Stimulated activated CD8-positive, alpha-beta memory T cell treated with anti-CD3 and anti-CD28 coated beads, Interleukin-2, amount 100 ng/mL, for 1 hour (primary cell): ENCODE measurements at regions not wholly inside any gene's neighbourhood (a gene's known extent, or its start where the extent isn't known, plus 50 kb on each side); places are given as distances from the start of the nearest gene placed in this dataset.

ENCODE experiments used
- DNase-seq, 2 donors: peaks; one replicate each; pipeline ENCODE4 v3.0.0-alpha.2; 2020; ENCODE audit warnings: low read depth in 2 of 2

DNA sequence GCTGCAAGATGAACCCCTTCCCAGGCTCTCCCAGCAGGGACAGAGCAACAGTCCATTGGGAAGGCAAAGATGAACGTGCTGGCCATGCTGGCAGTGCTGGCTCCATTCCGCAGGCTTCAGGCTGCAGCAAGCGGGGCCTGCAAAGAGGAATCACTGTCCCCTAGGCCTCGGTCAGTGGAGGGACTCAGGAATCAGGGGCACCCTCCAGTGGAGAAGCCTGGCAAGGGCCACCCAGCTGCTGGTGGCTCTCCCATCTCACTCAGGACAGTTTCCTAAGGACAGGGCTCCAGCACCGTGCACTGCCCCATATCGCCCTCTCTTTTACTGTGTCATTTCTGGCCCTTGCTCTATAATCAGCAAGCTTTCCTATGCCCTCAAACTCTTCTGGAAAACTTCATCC, 498.6 kb downstream of the EFNB2 start:
- no peak for DNase-seq

DNA sequence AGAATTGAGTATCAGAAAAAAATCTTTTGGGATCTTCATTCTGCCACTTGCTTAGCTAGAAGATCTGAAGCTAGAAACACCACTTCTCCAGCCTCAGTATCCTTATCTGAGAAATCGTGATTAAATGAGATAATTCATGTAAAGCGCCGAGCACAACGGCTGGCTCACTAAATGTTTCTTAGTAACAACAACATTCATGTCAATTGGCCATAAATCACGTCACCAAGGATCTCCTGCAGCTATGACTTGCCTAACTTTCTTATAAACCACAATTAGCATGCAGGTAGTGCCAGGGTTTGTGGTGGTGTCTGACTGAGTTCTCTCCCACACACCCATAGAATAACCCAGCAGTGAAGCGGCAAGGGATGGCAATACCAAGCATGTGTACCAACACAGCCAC, 501.3 kb downstream of the EFNB2 start:
- DNase-seq, result no peak

DNA sequence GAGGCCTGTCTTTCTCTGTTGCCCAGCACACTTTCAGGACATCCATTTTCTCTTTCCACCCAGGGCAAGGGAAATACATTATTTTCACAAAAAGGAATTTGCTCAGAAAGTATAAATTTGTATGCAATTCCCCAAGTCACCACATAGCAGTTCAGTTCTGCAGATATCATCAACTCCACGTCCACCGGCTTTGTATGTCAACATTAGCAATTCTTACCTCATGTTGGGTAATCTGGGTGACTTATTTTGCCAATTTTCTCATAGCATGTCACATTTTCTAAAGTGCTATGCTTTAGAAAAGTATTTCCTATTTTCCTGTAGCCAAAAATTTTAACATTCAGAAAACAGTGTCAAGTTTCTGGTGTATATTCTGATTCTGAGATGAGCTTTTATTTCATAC, 501.8 kb downstream of the EFNB2 start:
- DNase-seq, result no peak

DNA sequence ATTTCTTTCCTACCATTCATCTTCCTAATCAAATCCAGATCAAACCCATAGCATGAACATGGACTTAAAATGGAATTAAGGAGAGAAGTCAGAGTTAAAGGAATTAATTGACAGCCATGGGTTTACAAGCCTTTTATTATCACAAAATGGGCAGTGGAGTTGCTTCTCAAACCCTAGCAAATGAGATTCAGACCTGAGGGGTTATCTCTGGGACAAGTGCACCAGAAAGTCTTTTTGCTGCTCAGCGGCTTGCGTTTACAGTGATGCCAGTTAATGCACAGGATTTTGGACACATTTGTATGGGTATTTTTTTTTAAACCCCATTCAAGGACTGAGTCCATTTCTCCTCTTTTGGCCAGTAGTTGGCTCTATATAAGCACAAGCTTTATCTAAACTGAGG, 503.0 kb downstream of the EFNB2 start:
- no peak for DNase-seq

DNA sequence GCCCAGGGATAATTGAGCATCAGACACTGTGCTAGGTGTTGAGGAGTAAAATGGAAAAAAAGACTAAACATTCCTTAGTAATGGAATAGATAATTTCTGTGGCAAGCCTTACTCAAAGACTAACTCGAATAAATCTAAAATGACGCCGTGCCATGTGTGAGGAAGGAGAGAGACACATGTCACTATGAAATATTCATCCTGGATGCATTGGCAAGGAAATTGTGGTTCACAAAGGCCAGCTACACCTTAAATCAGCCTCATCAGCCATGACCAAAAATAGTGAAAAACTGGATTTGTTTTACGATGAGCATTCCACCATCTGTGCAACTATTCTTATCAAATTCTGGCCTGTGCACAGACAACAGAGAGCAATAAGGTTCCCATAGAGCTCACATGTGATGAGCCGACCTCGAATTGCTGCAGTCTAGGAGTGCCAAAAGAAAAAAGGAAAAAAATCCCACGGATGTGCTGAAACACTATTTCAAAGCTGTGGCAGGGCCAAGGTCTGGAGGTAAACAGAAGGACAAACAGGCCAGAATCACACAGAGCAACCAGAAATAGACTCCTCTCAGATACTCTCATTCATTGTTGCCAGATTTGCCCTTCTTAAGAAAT, 505.7 kb downstream of the EFNB2 start:
- no peak for DNase-seq

DNA sequence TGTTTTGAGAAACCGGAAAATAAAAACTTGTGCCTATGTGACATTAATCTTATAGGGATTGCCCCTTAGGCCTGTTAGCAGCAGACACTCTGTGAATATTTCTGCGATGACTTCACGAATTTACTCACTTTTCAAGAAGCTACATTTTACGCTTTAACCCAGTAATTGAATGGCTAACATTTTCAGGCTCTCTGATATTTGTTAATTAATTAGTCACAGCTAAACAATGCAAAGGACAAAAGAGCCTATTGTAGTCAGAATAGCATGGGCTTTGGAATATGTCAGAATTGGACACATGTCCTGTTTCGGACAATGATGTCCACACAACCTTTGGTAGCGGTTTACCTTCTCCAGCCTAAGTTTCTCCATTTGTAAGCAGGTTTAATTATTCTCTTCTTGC, 506.6 kb downstream of the EFNB2 start:
- DNase-seq, result no peak

DNA sequence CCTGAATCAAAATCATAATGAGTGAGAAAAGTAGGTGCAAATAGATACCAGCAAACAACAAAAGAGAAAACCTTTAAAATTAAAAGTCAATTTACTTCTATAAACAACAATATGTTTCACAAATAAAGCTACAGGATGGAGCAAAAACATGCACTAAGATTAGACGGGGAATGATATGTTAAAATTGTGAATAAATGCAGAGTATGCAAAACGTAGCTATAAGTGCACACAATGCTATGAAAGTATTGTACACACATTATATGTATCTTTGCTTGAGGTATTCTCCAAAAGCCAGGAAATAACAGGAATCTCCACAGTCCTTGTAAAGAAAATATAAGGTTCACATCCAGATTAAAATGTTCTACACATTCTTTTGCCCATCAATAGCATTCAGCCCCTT, 523.9 kb downstream of the EFNB2 start:
- no peak for DNase-seq

DNA sequence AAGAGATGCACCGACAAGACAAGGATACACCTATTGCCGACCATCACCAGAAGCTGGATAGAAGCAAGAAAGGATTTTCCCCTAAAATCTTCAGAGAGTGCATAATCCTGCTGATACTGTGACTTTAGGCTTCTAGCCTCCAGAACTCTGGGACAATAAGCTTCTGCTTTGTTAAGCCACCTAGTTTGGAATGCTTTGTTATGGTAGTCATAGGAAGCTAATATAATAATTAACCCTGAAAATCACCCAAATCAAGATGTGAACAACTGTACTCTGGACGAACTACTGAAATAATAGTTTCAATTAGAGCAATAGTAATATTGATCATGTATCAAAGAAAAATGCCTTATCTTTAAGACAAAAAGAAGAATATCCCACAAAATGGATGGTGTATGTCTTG, 524.6 kb downstream of the EFNB2 start:
- no peak for DNase-seq

DNA sequence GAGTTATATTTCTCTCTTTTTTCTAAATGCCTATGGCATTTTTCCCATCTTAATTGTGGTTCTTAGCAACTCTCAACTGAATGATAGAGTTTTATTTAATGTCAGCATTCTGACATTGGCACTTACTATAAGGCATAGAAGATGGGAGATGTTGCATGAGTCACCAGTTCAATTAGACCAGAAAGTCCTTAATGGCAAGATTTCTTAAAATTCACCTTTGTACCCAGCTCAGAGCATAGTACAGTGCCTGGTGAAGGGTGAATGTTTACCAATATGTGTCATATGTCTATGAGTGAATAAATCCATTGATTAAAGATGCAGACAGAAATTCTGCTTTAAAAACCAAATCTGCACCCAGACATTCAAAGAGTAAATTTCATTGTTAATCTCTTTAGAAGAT, 526.9 kb downstream of the EFNB2 start:
- no peak for DNase-seq

DNA sequence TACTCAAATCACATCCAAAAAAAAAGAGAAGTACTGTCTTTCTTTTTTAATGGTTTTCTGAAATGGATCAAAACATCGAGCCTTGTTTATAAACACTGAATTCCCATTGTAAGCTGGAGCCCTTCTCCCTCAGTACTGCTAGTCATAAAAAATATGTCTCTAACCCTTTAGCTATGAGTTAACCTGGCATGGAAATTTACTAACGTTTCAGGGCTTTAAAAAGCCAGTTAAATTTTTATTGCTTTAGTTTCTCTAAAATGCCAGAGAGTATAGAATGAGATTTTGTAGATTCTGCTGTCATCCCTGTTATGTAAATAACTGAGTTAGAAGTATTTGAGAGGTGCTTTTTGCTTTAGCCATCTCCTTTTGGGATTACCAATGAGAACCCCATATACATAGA, 528.3 kb downstream of the EFNB2 start:
- DNase-seq, result no peak

DNA sequence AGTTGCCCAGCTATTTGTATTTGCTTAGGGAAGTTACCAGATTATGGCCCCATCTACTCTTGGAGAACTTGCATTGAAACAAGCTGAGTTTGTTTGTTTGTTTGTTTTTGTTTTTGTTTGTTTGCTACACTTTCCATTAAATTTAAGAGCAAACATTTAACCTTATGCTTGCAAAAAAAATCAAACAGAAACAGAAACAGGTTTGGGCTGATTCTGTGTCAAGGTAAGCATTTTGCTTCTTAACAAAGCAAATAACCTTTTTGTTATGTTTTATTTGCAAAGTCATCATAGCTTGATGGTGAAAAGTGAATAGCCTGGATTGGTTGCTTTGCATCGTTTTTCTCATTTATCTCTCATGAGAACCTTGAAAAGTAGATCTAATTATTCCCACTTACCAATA, 531.8 kb downstream of the EFNB2 start:
- DNase-seq, result no peak

DNA sequence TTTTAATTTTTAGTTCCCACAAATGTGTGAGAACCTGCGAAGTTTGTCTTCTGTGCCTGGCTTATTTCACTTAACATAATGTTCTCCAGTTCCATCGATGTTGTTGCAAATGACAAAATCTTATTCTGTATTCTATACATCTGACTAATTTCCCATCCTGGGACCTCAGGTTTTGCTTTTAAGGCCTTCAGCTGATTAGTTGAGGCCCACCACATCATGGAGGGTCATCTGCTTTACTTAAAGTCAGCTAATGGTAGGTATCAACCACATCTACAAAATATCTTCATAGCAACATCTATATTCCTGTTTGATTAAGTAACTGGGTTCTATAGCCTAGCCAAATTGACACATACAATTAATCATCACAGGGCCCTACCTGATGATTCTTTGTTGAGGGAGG, 534.0 kb downstream of the EFNB2 start:
- no peak for DNase-seq

DNA sequence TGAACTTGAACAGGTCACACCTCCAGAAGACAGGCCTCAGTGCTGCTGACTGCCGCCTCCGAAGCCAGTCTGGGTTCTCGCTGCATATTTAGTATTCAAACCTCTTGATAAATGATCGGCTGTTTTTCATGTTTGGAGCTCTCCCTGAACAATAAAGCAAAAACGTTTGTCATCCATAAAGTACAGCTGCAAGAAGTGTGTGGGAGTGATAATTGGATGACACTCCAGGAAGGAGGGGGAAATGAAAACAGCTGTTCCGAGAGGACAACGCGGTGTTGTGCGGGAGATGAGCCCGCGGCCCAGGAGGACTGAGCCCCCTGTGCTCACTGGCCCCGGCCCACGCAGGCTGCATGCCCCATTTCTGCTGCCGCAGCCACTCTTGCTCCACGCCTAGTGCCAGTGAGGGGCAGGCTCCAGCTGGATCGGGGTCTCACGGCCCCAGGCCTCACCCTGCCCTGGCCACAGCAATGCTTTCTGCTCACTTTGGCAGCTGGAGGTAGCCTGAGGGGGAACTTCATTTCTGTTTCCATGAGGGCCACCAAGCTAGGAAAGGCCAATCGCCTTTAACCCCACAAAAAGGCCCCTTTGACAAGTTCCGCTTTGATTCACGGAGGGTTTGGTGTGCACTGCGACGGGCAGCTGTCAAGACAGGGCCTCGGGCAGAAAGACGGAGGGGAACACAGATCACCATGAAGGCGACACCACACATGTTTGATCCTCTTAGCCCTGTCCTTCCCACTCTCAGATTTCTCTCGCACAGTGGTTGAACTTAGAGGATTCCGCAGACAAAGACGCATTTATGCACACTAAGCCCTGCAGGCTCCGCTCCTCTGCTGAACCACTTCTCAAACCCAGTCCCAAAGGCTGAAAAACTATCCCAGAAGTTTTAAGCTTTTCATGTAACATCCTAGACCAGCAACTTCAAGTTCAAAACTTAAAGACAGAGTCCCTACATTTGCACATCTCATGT, 537.6 kb downstream of the EFNB2 start:
- no peak for DNase-seq

DNA sequence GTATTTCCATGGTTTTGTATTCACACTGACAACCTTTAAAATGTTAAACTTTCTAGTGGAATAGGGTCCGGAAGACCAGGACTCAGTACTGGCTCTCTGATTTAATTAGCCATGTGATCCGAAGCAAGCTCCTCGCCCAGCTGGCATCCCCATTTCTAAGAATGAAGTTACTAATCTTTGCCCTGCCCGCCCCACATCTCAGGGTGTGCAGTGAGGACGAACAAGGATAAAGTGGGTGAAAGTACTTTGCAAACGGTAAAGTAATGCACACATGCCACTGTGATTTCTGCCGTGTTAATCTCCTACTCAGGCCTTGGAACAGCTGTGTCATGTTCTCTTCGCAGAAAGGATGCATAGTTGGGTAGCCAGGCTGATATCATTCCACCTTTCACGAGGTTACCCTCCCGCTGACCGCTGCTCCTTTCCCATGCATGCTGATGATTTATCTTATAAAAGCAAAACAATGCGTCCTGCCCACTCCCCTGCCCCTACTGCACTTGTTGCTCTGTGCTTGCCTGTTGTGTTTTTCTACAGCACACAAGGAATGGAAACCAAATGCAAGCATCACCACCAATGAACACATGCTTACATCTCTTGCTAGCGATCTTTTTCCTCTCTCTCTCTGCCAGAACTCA, 539.0 kb downstream of the EFNB2 start:
- no peak for DNase-seq

DNA sequence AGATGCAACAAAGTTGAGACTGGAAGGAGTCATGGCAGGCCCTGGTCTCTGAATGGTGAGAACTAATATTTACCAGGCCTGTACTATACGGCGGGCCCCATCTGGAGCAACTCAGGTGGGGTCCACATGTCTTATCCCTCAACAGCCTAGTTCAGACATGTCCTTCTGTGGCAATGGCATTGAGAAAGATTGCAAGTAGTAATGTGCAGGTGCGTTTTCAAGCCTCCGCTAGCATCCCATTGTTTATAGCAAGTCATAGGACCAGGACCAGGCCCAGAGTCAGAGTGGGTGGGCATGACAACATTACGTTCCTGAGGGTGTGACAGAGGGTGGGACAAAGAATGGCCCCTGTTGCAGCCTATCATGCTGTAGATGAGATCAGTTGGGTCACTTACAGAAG, 541.1 kb downstream of the EFNB2 start:
- no peak for DNase-seq

DNA sequence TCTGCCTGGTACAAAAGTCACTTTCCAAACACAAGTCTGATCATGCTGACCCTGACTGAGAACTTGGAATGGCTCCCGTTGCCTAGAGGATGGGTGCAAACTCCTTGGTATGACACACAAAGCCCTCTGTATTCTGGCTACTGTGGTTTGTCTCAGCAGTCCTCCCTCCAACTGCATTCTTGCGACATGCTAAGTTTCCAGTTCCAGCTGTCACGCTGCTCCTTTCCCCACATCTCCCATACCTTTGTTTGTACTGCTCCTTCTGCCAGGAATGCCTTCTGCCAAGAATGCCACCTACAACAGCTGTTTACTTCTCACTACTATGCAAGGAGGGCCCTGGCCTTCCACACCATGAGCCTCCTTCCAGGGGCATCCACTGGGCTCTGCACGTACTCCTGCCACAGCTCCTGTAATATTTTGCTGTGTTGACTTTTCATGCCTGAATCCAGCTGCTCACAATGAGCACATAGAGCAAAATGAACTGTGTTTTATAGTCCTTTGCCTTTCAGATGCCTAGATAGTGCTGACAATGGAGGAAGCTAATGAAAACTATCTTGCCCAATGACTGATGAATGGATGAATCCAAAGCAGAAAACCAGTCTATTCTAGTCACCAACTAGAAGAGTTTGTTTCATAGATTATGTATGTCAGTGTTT, 543.7 kb downstream of the EFNB2 start:
- no peak for DNase-seq

DNA sequence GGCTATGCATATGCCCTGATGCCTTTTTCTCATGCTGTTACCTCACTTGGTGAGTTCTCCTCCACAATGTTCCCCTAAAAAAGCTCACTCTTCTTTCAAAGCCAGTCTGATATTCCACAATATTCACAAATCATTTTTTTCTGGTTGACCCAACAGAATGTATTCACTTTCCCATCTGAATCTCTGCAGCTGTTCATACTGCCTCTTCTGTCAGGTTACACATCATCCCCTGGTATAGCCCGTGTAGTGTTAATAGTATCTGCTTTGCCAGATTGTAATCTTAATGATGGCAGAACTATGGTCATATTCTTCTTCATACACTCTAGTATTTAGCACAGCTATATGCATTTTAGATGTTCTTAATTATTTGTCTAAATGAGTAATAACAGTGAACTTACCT, 544.3 kb downstream of the EFNB2 start:
- DNase-seq, result no peak

DNA sequence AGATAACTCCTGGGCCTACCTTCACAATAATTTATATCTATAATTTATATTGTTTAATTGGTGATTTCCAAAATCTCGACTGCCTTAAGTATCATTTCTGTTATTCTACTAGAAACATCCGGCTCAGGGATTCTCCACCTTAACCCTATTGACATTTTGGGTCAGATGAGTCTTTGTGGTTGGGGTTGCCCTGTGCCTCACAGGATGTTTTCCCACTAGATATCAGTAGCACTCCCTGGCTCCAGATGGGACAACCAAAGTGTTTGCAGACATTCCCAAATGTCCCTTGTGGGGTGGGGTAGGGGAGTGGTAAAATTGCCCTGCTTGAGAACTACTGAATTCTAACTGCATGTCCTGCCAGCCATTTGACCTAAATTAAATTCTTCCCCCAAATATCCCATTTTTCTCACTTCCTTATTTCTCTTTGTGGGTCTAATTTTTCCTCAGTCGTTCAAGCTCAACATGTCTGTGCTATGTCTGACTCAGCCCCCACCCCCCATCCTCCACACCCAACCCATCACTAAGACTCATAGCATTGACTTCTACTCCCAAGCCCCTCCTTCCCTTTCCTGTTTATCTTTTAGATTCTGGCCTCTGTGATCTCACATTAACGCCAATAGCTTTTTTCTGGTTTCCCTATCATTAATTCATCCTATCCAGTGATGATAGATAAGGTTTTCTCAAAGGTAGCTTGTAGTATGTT, 545.1 kb downstream of the EFNB2 start:
- DNase-seq, result no peak

DNA sequence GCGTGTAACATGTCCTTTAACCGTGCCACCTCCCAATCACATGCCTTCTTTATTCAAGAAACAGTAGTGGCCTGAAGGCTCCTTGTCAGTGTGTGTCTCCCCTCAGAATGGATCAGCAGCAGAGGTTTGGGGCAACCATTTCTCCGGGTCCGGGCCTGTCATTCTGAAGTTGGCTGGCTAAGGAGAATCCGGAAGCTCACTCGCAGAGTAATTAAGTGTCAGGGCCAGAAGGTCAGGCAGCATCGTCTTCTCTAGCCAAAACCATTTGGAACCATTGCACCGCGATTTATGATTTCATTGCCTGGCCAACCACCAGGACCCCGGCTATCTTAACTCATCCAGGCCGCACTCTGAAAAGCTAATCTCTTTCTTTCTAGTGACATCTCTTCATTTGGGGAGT, 550.8 kb downstream of the EFNB2 start:
- DNase-seq, result no peak

DNA sequence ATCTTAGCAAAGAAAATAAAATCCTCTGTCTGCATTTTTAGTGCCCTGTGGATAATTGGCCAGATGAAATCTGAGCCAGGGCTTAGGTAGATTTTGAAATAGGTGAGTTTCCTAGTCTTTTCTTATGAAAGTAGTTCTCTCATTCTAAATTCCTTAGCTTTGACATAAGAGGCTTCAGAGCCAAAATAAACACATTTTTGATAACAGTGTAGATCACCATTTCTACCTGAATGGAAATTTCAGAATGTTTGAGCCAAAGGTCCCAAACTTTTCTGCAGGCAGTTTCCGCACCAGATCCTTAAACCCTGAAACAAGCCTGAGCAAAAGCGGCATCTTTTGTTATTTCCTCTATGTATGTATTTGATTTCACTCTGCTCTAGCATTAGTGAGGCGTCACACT, 551.2 kb downstream of the EFNB2 start:
- DNase-seq, result no peak

DNA sequence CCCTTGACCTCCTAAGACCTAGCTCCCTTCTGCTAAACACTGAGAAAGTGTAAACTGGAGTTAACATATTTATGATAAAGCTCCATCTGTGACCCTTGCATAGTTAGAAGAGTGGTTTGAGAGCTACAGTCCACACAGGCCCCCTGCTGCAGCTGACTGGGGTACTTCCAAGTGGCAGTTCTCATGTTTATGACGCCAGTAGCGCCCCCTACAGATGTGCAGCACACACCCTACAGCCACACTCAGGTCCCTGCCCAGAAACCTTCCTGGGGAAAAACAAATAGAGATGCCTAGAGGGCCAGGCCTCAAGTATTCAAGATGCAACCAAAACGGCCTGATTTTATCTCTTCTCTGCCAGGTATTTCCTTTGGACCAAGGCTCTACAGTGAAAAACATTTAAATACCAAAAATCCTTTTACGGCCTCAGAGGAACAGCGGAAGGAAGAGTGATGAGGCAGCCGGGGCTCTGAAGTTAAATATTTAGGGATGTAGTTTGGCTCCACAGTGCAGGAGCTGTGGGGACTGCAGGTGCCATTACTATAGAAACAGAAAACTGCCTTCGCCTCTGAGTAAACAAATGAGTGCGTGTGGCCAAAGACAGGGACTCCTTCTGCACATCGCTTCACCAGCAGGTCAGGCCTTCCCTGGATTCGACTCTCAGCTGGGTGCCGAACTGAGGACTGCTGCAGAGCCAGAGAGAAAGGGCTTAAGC, 553.1 kb downstream of the EFNB2 start:
- no peak for DNase-seq
